Skin epidermis (tissue), 12 donors: ENCODE measurements at regions not wholly inside any gene's neighbourhood (a gene's known extent, or its start where the extent isn't known, plus 50 kb on each side); places are given as distances from the start of the nearest gene placed in this dataset.
"Not testable (repeated sequence)": the region's sequence is repeated elsewhere in the genome, so short reads cannot be mapped to it uniquely, and the experiment has no call there.

ENCODE experiments used
- H3K27ac ChIP-seq, 21 experiments: fragments of 200-600 bp; sonication (generic) in 11 of 21; one replicate each; pipeline ENCODE4 v1.5.0; 2020; ENCODE audit warnings: mild to moderate bottlenecking in 3 of 21, inconsistent platforms in 2 of 21, moderate library complexity in 2 of 21
- H3K4me3 ChIP-seq, 7 experiments: fragments of 200-600 bp; sonication (generic) in 2 of 7; one replicate each; pipeline ENCODE4 v1.5.0; 2020; ENCODE audit warnings: inconsistent platforms in 2 of 7, mild to moderate bottlenecking in 2 of 7, moderate library complexity in 1 of 7

- no peak overlapping the region for H3K27ac ChIP-seq
- no peak overlapping the region for H3K4me3 ChIP-seq
These were observed 367.9 kb upstream of the FAM47C start for GRCh38 chrX:36640232-36640631.

GRCh38 chrX:36642052-36642451 lies 366.1 kb upstream of the FAM47C start:
- H3K27ac ChIP-seq = no peak overlapping the region

GRCh38 chrX:36650622-36651021 lies 357.5 kb upstream of the FAM47C start:
- Histone ChIP-seq H3K4me3 (no peak overlapping the region), H3K27ac (no peak overlapping the region)

More at GRCh38 chrX:36642052-36642451, 366.1 kb upstream of the FAM47C start:
- no peak overlapping the region for H3K4me3 ChIP-seq

- no peak overlapping the region for H3K27ac ChIP-seq
- H3K4me3 ChIP-seq = no peak overlapping the region
These were observed 324.7 kb upstream of the FAM47C start for GRCh38 chrX:36683507-36683906.

GRCh38 chrX:36684053-36684452 lies 324.1 kb upstream of the FAM47C start:
- H3K4me3 ChIP-seq = no peak overlapping the region
- no peak overlapping the region for H3K27ac ChIP-seq

- Histone ChIP-seq H3K27ac (no peak overlapping the region), H3K4me3 (no peak overlapping the region)
These were observed 286.2 kb upstream of the FAM47C start for GRCh38 chrX:36721990-36722389.

- Histone ChIP-seq H3K27ac (no peak overlapping the region), H3K4me3 (no peak overlapping the region)
These were observed 254.6 kb upstream of the FAM47C start for GRCh38 chrX:36753602-36754001.

GRCh38 chrX:36787752-36788151 lies 220.4 kb upstream of the FAM47C start:
- Histone ChIP-seq H3K4me3 (no peak overlapping the region), H3K27ac (no peak overlapping the region)

GRCh38 chrX:36803151-36803550 lies 205.0 kb upstream of the FAM47C start:
- H3K27ac ChIP-seq = no peak overlapping the region
- no peak overlapping the region for H3K4me3 ChIP-seq

GRCh38 chrX:36804066-36804465 lies 204.1 kb upstream of the FAM47C start:
- no peak overlapping the region for H3K27ac ChIP-seq
- H3K4me3 ChIP-seq = no peak overlapping the region

- Histone ChIP-seq H3K27ac (no peak overlapping the region), H3K4me3 (no peak overlapping the region)
These were observed 163.3 kb upstream of the FAM47C start for GRCh38 chrX:36844857-36845256.

GRCh38 chrX:36847496-36847895 lies 160.7 kb upstream of the FAM47C start:
- Histone ChIP-seq H3K27ac (no peak overlapping the region), H3K4me3 (no peak overlapping the region)

- Histone ChIP-seq H3K4me3 (no peak overlapping the region), H3K27ac (no peak overlapping the region)
These were observed 158.8 kb upstream of the FAM47C start for GRCh38 chrX:36849407-36849806.

GRCh38 chrX:36856849-36857248 lies 151.3 kb upstream of the FAM47C start:
- no peak overlapping the region for H3K27ac ChIP-seq
- no peak overlapping the region for H3K4me3 ChIP-seq

GRCh38 chrX:36859231-36859630 lies 148.9 kb upstream of the FAM47C start:
- H3K4me3 ChIP-seq = no peak overlapping the region
- no peak overlapping the region for H3K27ac ChIP-seq

- no peak overlapping the region for H3K4me3 ChIP-seq
- no peak overlapping the region for H3K27ac ChIP-seq
These were observed 146.6 kb upstream of the FAM47C start for GRCh38 chrX:36861601-36862000.

GRCh38 chrX:36867143-36867542 lies 141.0 kb upstream of the FAM47C start:
- Histone ChIP-seq H3K4me3 (no peak overlapping the region), H3K27ac (no peak overlapping the region)

GRCh38 chrX:36868592-36868991 lies 139.6 kb upstream of the FAM47C start:
- no peak overlapping the region for H3K27ac ChIP-seq
- H3K4me3 ChIP-seq = no peak overlapping the region

- Histone ChIP-seq H3K4me3 (no peak overlapping the region), H3K27ac (no peak overlapping the region)
These were observed 138.7 kb upstream of the FAM47C start for GRCh38 chrX:36869457-36869856.

GRCh38 chrX:36897690-36898089 lies 110.5 kb upstream of the FAM47C start:
- no peak overlapping the region for H3K4me3 ChIP-seq
- H3K27ac ChIP-seq = no peak overlapping the region

- Histone ChIP-seq H3K4me3 (no peak overlapping the region), H3K27ac (no peak overlapping the region)
These were observed 109.9 kb upstream of the FAM47C start for GRCh38 chrX:36898301-36898700.

- not testable (repeated sequence) for H3K27ac ChIP-seq, H3K4me3 ChIP-seq
These were observed 103.6 kb upstream of the FAM47C start for GRCh38 chrX:36904561-36904960.
